ENCODE measurements at regions not wholly inside any gene's neighbourhood (a gene's known extent, or its start where the extent isn't known, plus 50 kb on each side); places are given as distances from the start of the nearest gene placed in this dataset.

DNA sequence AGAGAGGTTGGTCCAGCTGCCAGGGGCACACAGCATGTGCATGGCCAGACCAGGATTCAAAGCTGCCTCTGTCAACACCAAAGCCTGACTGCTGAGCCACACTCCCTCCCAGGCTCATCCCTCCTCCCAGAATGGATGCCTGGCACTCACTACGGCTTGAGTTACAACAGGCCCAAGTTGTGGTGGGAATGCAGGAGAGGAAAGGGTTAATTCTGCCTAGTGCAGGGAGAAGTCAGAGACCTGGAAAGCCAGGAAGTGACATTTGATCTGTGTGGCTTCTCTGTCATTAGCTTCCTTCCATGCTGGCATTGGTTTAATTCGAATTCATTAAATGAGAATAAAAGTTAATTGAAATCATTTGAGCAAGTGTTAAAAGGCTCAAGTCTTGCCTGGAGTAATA is 150.0 kb downstream of the NSG2 start:
- TF ChIP-seq, protein P1, sequence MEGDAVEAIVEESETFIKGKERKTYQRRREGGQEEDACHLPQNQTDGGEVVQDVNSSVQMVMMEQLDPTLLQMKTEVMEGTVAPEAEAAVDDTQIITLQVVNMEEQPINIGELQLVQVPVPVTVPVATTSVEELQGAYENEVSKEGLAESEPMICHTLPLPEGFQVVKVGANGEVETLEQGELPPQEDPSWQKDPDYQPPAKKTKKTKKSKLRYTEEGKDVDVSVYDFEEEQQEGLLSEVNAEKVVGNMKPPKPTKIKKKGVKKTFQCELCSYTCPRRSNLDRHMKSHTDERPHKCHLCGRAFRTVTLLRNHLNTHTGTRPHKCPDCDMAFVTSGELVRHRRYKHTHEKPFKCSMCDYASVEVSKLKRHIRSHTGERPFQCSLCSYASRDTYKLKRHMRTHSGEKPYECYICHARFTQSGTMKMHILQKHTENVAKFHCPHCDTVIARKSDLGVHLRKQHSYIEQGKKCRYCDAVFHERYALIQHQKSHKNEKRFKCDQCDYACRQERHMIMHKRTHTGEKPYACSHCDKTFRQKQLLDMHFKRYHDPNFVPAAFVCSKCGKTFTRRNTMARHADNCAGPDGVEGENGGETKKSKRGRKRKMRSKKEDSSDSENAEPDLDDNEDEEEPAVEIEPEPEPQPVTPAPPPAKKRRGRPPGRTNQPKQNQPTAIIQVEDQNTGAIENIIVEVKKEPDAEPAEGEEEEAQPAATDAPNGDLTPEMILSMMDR (IDR thresholded peaks at IDR 0.05; ENCODE audit: poor library complexity, severe bottlenecking): no peak
- DNase-seq (ENCODE audit: low spot score) (no peak), ATAC-seq (ENCODE audit: low read depth) (no peak)
- H3K27ac ChIP-seq (ENCODE audit: poor library complexity, severe bottlenecking): no peak overlapping the region
- H3K27me3 ChIP-seq (ENCODE audit: insufficient read depth, poor library complexity, severe bottlenecking): peaks cover 25% of the 10 kb centered on the region
- H3K9me3 ChIP-seq (ENCODE audit: severe bottlenecking): no peaks in the 10 kb centered on the region
- H3K36me3 ChIP-seq (ENCODE audit: low read depth): no peaks in the 10 kb centered on the region
- H3K4me3 ChIP-seq (ENCODE audit: severe bottlenecking): no peak overlapping the region
- no peaks in the 10 kb centered on the region for H3K4me1 ChIP-seq (ENCODE audit: insufficient read depth, poor library complexity, severe bottlenecking)

GRCh38 chr5:174197929-174198328 is 152.4 kb downstream of the NSG2 start:
- H3K9me3 ChIP-seq (ENCODE audit: severe bottlenecking): no peaks in the 10 kb centered on the region

DNA sequence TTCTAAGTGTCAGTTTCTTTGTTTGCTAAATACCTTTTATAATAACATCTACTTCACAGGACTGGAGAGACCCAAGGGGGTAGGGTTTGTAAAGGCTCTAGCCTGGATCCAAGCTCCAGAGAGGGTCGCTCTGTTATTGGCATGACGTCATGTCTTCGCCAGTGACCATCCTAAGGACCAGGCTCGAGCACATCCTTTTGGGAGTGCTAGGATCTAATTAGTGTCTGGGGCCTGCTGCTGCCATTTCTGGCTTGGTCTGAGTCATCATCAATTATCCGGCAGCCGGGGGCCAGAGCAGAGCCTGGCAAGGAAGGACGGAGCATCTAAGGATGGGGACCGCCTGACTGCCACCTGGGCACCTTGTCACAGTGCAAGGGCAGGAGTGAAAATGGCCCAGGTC is 153.0 kb downstream of the NSG2 start:
- Histone ChIP-seq H3K4me3 (ENCODE audit: severe bottlenecking) (no peak overlapping the region), H3K27me3 (ENCODE audit: insufficient read depth, poor library complexity, severe bottlenecking) (peaks cover 13% of the 10 kb centered on the region), H3K36me3 (ENCODE audit: low read depth) (no peaks in the 10 kb centered on the region), H3K4me1 (ENCODE audit: insufficient read depth, poor library complexity, severe bottlenecking) (no peaks in the 10 kb centered on the region), H3K27ac (ENCODE audit: poor library complexity, severe bottlenecking) (no peak overlapping the region), H3K9me3 (ENCODE audit: severe bottlenecking) (no peaks in the 10 kb centered on the region)
- TF ChIP-seq, protein P1 (IDR thresholded peaks at IDR 0.05; ENCODE audit: poor library complexity, severe bottlenecking): no peak
- ATAC-seq (ENCODE audit: low read depth): no peak
- DNase-seq (ENCODE audit: low spot score): no peak

More at GRCh38 chr5:174197929-174198328, 152.4 kb downstream of the NSG2 start:
- Histone ChIP-seq H3K4me1 (ENCODE audit: insufficient read depth, poor library complexity, severe bottlenecking) (no peaks in the 10 kb centered on the region), H3K27ac (ENCODE audit: poor library complexity, severe bottlenecking) (no peak overlapping the region), H3K4me3 (ENCODE audit: severe bottlenecking) (no peak overlapping the region), H3K36me3 (ENCODE audit: low read depth) (no peaks in the 10 kb centered on the region), H3K27me3 (ENCODE audit: insufficient read depth, poor library complexity, severe bottlenecking) (peaks cover 16% of the 10 kb centered on the region)
- ATAC-seq (ENCODE audit: low read depth): no peak
- TF ChIP-seq, protein P1 (IDR thresholded peaks at IDR 0.05; ENCODE audit: poor library complexity, severe bottlenecking): no peak
- no peak for DNase-seq (ENCODE audit: low spot score)

DNA sequence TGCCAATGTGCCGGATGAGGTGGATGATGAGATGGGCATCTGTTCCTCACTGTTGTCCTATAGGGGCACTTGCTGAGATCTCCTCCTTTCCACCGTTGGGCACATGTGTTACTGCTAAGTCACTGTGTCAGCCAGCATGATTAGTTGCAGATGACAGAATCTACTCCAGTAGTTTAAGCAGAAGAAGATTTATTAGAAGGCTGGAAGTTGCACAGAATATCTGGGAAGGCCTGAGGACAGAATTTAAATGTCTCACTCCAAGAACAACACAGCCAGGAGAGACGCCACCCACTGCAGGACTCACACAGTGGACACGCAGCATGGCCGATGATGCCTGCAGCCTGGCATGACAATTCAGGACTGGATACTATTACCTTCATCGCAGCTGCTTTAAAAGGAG is 157.5 kb downstream of the NSG2 start:
- Histone ChIP-seq H3K27ac (ENCODE audit: poor library complexity, severe bottlenecking) (no peak overlapping the region), H3K36me3 (ENCODE audit: low read depth) (no peaks in the 10 kb centered on the region), H3K4me3 (ENCODE audit: severe bottlenecking) (no peak overlapping the region), H3K27me3 (ENCODE audit: insufficient read depth, poor library complexity, severe bottlenecking) (peaks cover 33% of the 10 kb centered on the region), H3K4me1 (ENCODE audit: insufficient read depth, poor library complexity, severe bottlenecking) (no peaks in the 10 kb centered on the region), H3K9me3 (ENCODE audit: severe bottlenecking) (no peaks in the 10 kb centered on the region)
- ATAC-seq (ENCODE audit: low read depth) (no peak), DNase-seq (ENCODE audit: low spot score) (no peak)
- TF ChIP-seq, protein P1 (IDR thresholded peaks at IDR 0.05; ENCODE audit: poor library complexity, severe bottlenecking): no peak

- Histone ChIP-seq H3K9me3 (ENCODE audit: severe bottlenecking) (no peaks in the 10 kb centered on the region), H3K4me1 (ENCODE audit: insufficient read depth, poor library complexity, severe bottlenecking) (no peaks in the 10 kb centered on the region), H3K27ac (ENCODE audit: poor library complexity, severe bottlenecking) (no peak overlapping the region), H3K27me3 (ENCODE audit: insufficient read depth, poor library complexity, severe bottlenecking) (peaks cover 50% of the 10 kb centered on the region), H3K36me3 (ENCODE audit: low read depth) (no peaks in the 10 kb centered on the region), H3K4me3 (ENCODE audit: severe bottlenecking) (no peak overlapping the region)
- TF ChIP-seq, protein P1 (IDR thresholded peaks at IDR 0.05; ENCODE audit: poor library complexity, severe bottlenecking): no peak
- DNase-seq (ENCODE audit: low spot score) (no peak), ATAC-seq (ENCODE audit: low read depth) (peak; percentile 82; the same call in 2 of the 3 replicates)
Observed at GRCh38 chr5:174204535-174205313, 159.2 kb downstream of the NSG2 start.

Data from RWPE2 (cell line).